ENCODE measurements at regions not wholly inside any gene's neighbourhood (a gene's known extent, or its start where the extent isn't known, plus 50 kb on each side); places are given as distances from the start of the nearest gene placed in this dataset.

- ATAC-seq (0 out of 6 replicates have a peak, but pooled peaks of 1 of the 2 experiments have one; percentile 38), DNase-seq (ENCODE audit: low read depth in 1 of 2, low spot score in 1 of 2) (peak in 1 of 2 experiments; percentile 4), FAIRE-seq (no peak)
- no peaks in the 10 kb centered on the region for H3K4me1 ChIP-seq
- no peak overlapping the region for H3K4me3 ChIP-seq
- no peak overlapping the region for H3K27ac ChIP-seq
- H3K9me3 ChIP-seq: no peaks in the 10 kb centered on the region
- POLR2A ChIA-PET: no interaction called here
- CTCF ChIA-PET: no interaction called here
- 0% methylated on average over 2 of the region's 3 CpGs for WGBS (ENCODE audit: missing lambda C conversion rate)
- TF ChIP-seq CHD2 (IDR thresholded peaks at IDR 0.05; ENCODE audit: low read length, partially characterized antibody) (no peak), HOXB13 (CRISPR knock-in tag; IDR thresholded peaks at IDR 0.05; ENCODE audit: low read depth) (no peak), USF2 (IDR thresholded peaks at IDR 0.05) (no peak), EHMT2 (IDR thresholded peaks at IDR 0.05; ENCODE audit: low read depth) (no peak), JUNB (IDR thresholded peaks at IDR 0.05) (no peak), ESRRA (IDR thresholded peaks at IDR 0.05; ENCODE audit: borderline replicate concordance, low read length) (no peak), TP53 (CRISPR knock-in tag; IDR thresholded peaks at IDR 0.05) (no peak)
- TF ChIP-seq, protein P1, sequence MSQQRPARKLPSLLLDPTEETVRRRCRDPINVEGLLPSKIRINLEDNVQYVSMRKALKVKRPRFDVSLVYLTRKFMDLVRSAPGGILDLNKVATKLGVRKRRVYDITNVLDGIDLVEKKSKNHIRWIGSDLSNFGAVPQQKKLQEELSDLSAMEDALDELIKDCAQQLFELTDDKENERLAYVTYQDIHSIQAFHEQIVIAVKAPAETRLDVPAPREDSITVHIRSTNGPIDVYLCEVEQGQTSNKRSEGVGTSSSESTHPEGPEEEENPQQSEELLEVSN (IDR thresholded peaks at IDR 0.05; ENCODE audit: borderline replicate concordance, low read depth): no peak
- TF ChIP-seq, protein P2, sequence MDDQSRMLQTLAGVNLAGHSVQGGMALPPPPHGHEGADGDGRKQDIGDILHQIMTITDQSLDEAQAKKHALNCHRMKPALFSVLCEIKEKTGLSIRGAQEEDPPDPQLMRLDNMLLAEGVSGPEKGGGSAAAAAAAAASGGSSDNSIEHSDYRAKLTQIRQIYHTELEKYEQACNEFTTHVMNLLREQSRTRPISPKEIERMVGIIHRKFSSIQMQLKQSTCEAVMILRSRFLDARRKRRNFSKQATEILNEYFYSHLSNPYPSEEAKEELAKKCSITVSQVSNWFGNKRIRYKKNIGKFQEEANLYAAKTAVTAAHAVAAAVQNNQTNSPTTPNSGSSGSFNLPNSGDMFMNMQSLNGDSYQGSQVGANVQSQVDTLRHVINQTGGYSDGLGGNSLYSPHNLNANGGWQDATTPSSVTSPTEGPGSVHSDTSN (IDR thresholded peaks at IDR 0.05): no peak
- TF ChIP-seq, protein P3, sequence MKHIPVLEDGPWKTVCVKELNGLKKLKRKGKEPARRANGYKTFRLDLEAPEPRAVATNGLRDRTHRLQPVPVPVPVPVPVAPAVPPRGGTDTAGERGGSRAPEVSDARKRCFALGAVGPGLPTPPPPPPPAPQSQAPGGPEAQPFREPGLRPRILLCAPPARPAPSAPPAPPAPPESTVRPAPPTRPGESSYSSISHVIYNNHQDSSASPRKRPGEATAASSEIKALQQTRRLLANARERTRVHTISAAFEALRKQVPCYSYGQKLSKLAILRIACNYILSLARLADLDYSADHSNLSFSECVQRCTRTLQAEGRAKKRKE (CRISPR knock-in tag; IDR thresholded peaks at IDR 0.05; ENCODE audit: low read depth): no peak
- H3K4me2 ChIP-seq: no peak overlapping the region
These were observed 700.7 kb downstream of the PCDH18 start for GRCh38 chr4:136831553-136831952.

- Histone ChIP-seq H3K27ac (no peak overlapping the region), H3K9me3 (no peaks in the 10 kb centered on the region), H3K4me3 (no peak overlapping the region), H3K4me2 (no peak overlapping the region), H3K4me1 (no peaks in the 10 kb centered on the region)
- FAIRE-seq: no peak
- ChIA-PET CTCF (no interaction called here), POLR2A (no interaction called here)
- TF ChIP-seq, protein P2 (IDR thresholded peaks at IDR 0.05): no peak
- no peak for TF ChIP-seq MAZ (IDR thresholded peaks at IDR 0.05; ENCODE audit: borderline replicate concordance, low read depth, low read length)
- TF ChIP-seq ESRRA (IDR thresholded peaks at IDR 0.05; ENCODE audit: borderline replicate concordance, low read length): no peak
- ATAC-seq: no peak
- DNase-seq (ENCODE audit: low read depth in 1 of 2, low spot score in 1 of 2): no peak
These were observed 703.0 kb downstream of the PCDH18 start for GRCh38 chr4:136829280-136829679.

DNA sequence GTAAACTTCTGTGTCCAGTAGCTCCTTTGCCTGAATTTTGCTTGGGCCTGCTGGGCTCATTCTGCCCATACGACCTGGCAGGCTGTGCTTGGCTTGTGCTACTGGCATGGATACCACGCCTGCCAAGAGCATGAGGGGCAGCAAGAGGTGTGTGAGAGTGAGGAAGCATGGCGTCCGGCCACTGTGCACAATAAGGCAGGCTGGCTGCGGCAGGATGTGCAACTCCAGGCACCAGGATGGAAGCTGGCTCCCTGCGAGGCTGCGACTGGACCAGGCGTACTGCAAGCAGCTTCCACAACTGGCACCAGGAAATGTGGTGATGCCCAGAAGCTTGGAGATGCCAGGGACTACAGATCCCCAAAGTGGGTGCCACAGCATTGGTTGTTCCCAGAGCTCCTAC lies 709.3 kb downstream of the PCDH18 start:
- FAIRE-seq (no peak), ATAC-seq (no peak), DNase-seq (ENCODE audit: low read depth in 1 of 2, low spot score in 1 of 2) (no peak)
- Histone ChIP-seq H3K4me3 (no peak overlapping the region), H3K27ac (no peak overlapping the region), H3K4me2 (no peak overlapping the region), H3K9me3 (no peaks in the 10 kb centered on the region), H3K4me1 (no peaks in the 10 kb centered on the region)
- 54% methylated on average over 5 of the region's 8 CpGs for WGBS (ENCODE audit: missing lambda C conversion rate)
- POLR2A ChIA-PET: no interaction called here
- CTCF ChIA-PET: no interaction called here
- TF ChIP-seq HOXA7 (CRISPR knock-in tag; IDR thresholded peaks at IDR 0.05) (no peak), BCL3 (IDR thresholded peaks at IDR 0.05) (no peak), EHMT2 (IDR thresholded peaks at IDR 0.05; ENCODE audit: low read depth) (no peak), FOSB (CRISPR knock-in tag; IDR thresholded peaks at IDR 0.05) (no peak), CEBPB (IDR thresholded peaks at IDR 0.05) (no peak), KDM5A (IDR thresholded peaks at IDR 0.05) (no peak), CTCF (IDR thresholded peaks at IDR 0.05) (no peak)
- TF ChIP-seq, protein P4, sequence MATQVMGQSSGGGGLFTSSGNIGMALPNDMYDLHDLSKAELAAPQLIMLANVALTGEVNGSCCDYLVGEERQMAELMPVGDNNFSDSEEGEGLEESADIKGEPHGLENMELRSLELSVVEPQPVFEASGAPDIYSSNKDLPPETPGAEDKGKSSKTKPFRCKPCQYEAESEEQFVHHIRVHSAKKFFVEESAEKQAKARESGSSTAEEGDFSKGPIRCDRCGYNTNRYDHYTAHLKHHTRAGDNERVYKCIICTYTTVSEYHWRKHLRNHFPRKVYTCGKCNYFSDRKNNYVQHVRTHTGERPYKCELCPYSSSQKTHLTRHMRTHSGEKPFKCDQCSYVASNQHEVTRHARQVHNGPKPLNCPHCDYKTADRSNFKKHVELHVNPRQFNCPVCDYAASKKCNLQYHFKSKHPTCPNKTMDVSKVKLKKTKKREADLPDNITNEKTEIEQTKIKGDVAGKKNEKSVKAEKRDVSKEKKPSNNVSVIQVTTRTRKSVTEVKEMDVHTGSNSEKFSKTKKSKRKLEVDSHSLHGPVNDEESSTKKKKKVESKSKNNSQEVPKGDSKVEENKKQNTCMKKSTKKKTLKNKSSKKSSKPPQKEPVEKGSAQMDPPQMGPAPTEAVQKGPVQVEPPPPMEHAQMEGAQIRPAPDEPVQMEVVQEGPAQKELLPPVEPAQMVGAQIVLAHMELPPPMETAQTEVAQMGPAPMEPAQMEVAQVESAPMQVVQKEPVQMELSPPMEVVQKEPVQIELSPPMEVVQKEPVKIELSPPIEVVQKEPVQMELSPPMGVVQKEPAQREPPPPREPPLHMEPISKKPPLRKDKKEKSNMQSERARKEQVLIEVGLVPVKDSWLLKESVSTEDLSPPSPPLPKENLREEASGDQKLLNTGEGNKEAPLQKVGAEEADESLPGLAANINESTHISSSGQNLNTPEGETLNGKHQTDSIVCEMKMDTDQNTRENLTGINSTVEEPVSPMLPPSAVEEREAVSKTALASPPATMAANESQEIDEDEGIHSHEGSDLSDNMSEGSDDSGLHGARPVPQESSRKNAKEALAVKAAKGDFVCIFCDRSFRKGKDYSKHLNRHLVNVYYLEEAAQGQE (IDR thresholded peaks at IDR 0.05): no peak
- TF ChIP-seq, protein P5, sequence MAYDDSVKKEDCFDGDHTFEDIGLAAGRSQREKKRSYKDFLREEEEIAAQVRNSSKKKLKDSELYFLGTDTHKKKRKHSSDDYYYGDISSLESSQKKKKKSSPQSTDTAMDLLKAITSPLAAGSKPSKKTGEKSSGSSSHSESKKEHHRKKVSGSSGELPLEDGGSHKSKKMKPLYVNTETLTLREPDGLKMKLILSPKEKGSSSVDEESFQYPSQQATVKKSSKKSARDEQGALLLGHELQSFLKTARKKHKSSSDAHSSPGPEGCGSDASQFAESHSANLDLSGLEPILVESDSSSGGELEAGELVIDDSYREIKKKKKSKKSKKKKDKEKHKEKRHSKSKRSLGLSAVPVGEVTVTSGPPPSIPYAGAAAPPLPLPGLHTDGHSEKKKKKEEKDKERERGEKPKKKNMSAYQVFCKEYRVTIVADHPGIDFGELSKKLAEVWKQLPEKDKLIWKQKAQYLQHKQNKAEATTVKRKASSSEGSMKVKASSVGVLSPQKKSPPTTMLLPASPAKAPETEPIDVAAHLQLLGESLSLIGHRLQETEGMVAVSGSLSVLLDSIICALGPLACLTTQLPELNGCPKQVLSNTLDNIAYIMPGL (CRISPR knock-in tag; IDR thresholded peaks at IDR 0.05; ENCODE audit: borderline replicate concordance): no peak

Measured in A549 (cell line).